GM21447 (cell line): ENCODE measurements at regions not wholly inside any gene's neighbourhood (a gene's known extent, or its start where the extent isn't known, plus 50 kb on each side); places are given as distances from the start of the nearest gene placed in this dataset.

Experiments
- ATAC-seq: cut with Tn5 transposase; IDR thresholded peaks from one replicate; pipeline ENCODE4 v1.9.1; 2021; ENCODE audit not compliant: unreplicated experiment

DNA sequence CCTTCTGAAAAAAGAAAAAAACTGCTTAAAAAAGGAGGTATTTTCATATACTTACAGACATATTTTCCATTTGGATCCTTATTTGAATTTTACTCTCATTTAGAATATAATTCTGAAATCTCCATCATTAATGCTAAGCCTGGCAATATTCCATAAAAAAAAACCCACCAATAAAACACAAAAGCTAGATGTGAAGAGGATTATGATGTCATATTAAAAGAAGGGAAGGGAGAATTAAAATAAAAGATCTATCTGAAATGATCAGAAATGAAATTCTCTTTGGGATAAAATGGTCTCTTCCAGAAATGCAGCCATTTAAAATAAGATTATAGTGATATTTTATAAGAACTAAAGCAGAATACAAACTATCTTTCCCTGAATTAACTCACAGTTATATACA lies 206.7 kb upstream of the CAMK1G start:
- no peak for ATAC-seq

DNA sequence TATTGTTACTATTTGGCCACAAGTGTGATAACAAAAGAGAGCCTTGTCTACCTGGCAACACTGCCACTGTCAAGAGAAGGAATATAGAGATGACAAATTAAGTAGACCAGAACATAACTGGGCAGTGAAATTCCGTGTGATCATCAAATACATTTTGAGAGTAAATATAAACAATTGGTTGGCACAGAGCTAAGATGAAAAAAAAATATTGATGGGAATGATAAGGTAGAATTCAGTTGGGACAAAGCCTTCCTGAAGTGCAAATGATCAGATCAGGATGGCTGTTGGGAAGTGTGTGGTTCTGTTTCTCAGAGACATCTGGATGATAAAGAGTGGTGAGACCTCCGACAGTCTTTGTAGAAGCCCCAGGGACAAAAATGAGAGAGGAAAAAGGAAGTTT lies 205.5 kb upstream of the CAMK1G start:
- ATAC-seq, result no peak

DNA sequence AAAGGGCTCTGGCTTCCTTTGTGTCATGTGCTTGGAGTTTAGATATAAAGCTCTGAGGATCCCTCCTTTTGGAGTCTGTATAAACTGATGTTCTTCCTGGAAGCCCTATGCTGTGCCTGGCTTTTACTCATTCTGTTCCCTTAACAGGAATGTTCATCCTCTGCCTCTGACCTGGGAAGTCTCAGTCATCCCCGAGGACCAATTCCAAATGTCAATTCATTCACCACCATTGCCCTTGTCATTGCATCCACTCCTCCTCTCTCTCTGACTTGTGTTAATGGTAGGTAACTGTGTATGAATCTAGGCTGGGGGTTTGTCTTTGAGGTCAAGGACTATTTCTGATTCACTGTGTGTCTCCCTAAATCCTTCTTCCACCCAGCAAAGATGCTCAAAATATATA lies 204.2 kb upstream of the CAMK1G start:
- no peak for ATAC-seq

DNA sequence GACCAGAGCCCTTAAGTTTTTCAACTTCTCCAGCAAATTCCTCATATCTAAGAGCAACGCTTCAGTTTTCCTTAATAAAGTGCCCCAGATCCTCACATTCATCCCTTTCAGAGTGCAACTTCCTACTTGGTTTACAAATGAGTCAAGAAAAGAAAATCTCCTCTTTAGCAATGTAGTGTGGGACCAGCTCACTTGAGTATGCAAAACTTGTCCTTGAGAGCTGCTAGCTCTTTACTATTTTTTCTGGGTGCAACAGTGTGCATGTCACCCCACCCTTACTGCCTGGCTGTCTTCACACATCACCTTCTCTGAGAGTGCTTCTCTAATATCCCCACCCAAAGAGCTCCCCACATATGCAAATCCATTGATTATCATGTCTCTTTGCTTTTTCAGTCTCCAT lies 203.1 kb upstream of the CAMK1G start:
- no peak for ATAC-seq

DNA sequence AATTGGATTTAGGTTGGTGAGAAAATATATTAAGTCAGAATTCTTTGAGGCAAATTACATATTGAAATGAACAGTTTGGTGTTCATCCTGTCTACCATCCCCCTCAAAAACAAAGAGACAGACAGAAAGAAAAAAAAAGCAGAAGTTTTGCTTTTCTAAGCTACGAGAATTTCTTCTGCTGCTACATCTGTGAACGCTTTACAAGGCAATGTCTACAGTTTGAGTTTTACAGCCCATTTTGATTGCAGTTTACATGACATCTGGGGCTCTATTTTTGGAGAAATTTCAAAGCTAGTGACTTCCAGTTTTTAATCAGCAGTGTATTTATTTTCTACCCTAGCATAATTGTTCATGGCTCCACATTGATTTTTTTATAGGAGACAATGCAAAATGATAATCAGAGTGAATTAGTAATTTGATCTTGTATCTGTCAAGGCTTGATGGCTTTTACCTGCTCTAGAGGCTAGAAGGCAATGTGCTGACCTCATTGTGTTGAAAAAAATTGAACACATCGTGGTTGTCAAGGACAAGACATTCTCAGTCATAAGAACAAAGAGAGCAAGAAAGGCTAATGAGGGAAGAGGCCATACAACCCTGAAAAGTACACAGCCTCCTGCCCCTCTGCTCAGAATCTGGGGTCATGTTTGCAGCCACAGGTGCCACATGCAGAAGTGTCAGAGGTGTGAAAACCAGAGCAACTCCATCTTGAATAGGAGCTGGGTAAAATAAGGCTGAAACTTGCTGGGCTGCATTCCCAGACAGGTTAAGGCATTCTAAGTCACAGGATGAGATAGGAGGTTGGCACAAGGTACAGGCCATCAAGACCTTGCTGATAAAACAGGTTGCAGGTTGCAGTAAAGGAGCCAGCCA lies 201.0 kb upstream of the CAMK1G start:
- ATAC-seq, result no peak

DNA sequence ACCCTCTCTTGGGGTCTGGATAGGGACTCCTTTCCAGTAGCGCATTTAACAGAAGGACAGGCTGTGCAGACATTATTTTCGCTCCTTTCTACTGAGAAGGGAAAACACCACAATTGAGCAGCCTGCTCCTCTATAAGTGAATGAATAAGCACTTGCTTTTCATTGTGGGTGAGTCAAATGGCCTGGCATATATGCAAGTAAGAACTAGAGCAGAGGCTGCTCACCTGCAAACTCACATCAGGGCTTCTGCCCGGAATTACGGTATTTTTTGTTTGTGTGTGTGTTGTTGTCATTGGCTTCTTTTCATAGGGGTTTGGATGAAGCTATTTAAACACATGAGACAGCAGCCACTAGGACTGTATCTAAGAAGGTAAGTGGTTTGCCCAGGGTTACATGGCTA lies 200.1 kb upstream of the CAMK1G start:
- no peak for ATAC-seq

DNA sequence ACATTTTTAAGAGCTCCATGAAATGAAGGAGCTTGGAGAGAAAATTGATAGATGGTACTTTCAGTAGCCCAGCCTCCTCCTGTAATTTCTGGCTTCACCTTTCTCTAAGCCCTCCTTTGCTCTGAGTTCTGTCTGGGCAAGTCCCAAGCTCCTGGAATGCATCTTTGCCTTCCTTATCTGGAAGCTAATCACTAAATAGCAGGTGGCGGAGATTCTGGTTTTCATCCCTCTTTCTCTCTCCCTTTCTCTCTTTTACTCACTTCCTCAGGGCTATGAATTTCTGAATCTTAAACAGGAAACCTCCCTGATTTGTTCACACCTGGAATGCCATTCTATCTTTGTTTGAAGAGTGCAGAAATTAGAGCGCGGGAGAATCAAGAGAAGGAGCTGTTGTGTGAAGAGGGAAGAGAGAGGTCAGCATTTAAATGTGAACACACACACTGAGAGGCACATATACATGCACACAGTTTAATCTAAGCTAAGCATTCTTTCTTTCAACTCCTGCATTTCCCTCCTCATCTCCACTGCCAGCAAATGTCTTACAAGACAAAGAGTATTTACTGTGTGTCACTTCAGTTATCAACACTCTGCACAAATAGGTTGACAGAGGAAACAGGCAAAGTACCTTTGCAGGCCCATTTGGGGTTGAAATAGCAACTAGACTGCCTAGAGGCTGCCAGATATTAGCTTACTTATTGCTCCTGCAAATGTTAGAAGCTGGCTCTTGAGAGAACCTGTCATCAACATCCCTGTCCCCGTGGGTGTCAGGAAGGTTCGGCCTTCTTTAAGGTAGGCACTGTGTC lies 199.4 kb upstream of the CAMK1G start:
- no peak for ATAC-seq

DNA sequence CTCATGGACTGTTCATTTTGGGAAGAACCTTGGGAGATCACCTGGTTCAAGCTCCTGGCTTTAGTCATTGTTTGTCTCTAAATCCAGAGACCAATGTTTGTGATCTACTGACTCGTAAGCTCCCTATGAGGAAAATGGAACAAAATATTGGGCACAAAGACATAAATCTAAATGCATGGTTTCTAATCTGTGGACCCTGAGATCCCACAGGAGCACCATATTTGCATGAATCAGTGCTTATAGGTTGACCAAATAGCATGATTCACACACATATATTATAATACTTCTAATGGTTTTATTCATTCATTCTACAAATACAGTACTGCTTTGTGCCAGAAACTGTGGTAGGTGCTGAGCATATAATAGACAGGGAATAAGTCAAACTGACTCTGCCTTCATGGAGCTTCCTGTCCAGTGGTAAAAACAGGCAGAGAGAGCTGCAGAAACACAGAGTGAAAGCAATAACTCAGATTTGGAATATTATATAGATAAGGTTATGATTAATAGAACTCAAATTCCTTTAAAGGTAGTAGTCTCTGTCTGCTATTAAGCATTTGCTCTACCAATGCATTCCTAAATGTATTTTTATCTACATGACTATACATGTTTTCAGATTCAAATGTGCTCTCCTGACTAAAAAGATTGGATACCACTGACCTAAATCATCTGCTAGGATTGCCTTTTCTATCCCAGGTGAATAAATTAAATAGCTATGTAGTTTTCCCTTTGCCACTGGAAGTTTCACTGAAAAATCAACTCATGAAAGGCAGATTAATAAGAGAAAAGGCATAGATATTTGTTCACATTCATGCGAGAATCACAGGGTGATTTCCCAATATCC lies 198.6 kb upstream of the CAMK1G start:
- no peak for ATAC-seq

DNA sequence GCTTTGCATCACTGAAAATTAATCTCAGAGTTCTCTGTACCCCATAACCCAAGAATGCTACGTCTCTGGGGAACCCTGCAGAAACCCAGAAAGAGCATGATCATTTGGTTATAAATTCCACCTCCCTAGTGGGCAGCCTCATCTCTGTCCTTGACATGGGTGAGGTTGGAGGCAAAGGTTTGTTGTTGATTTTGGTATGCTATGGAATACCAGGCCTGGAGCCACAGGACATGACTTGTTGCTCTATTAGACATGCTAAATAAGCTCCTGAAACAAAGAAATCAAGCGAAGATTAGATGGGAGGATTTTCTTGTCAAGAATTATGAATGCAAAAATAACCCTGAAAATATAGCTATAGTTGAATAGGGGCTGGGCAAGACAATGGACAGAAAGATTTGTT lies 197.4 kb upstream of the CAMK1G start:
- ATAC-seq, result no peak

DNA sequence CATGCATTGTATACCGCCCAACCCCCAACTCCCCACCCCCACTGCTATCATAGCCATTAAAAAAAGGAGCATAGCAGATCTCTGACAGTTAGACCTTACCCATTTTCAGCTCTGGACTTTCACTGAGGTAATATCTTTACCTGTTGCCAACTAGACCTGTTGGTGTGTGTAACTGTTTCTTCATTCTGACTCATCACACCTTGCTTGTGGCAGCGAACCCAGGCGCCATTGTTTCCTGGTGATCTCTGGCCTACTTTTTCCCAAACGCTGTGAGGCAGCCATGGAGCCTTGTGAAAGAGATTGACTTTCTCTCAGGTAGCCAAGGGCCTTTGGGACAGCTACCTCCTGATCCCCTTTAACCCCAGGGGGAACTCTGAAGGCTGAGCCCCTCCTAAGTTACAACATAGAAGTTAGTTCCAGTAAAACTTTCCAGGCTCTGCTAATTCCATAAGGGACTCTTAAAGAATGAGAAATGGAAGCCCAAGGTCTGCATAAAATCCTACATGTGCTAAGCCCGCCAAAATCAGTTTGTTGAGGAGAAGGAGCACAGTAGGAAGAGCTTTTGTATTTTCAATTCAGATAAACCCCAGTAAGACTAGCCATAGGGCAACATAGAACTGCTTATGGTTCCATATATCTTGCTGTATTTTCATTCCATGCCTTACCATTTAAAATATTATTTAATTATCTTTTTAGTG lies 196.1 kb upstream of the CAMK1G start:
- no peak for ATAC-seq

DNA sequence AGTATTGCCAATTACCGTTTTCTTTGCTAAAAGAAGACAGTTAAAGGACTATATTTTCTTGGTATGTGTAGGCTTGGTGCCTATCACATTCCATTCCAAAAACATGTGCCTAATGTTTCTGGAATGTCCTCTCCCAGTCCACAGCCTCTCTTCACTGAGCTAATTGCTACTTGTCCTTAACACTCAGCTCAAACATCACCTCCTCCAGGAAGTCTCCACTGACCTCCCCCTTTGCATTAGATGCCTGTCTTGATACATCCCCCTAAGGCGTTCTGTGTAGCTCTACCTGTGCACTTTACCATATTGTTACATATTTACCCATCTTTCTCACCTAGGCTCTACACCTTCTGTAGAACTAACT lies 195.6 kb upstream of the CAMK1G start:
- no peak for ATAC-seq

DNA sequence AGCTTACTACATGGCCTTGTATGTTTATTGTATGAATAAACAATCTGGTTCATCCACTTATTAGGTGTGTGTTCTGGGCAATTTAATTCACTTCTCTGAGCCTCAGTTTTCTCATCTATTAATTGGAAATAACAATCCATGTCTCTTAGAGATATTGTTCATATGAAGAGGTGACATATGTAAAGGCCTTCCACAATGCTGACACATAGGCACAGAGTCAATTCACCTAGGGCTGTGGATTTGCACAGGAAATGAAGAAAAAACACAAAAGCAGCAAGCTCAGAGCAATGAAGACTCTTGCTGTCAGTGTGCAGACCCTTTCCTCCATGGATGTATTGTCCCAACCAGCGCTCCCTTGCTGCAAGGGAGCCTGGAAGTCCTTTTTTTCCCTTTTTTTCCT lies 195.2 kb upstream of the CAMK1G start:
- ATAC-seq, result no peak

DNA sequence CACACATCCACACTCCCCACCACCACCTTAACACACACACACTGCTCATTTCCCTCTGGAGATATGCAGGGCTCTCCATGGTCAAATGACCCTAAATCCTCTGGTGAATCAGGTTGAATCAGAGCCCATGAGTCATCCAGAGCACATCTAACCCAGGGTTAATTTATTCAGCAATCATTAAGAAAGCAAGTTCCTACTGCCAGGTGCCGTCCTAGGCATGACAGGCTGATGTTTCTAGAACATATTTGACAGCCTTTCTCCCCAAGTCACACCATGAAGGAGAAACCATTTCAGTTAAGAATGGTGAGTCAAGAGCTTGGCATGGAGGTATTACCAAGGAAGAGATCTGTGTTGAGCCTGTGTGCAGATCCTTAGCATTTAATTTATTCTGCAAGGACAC lies 194.3 kb upstream of the CAMK1G start:
- ATAC-seq, result no peak

DNA sequence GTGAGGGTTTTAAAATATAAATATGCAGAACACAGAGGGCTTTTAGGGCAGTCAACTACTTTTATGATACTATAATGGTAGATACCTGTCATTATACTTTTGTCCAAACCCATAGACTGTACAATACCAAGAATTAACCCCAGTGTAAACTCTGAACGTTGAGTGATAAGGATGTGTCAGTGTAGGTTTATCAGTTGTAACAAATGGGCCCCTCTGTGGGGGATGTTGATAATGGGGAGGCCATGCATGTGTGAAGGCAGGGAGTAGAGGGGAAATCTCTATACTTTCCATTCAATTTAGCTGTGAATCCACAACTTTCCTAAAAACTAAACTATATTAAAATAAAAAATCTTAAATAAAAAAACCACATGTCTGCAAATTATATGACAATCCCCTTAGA lies 193.5 kb upstream of the CAMK1G start:
- ATAC-seq, result no peak

DNA sequence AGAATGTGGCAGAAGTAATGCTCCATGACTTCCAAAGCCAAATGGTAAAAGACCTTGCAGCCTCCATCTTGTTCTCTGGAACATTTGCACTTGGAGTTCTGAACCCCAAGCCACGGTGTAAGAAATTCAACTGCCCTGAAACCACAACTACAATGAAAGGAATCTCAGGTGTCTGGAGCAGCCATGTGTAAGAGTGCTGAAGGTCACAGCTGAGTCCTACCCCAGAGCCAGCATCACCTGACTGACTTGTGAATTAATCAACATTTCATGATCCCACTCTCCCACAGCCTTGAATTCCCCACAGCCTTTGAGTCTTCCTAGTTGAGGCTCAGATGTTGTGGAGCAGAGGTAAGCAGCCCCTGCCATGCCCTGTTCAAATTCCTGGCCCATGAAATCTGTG lies 192.8 kb upstream of the CAMK1G start:
- ATAC-seq, result no peak

DNA sequence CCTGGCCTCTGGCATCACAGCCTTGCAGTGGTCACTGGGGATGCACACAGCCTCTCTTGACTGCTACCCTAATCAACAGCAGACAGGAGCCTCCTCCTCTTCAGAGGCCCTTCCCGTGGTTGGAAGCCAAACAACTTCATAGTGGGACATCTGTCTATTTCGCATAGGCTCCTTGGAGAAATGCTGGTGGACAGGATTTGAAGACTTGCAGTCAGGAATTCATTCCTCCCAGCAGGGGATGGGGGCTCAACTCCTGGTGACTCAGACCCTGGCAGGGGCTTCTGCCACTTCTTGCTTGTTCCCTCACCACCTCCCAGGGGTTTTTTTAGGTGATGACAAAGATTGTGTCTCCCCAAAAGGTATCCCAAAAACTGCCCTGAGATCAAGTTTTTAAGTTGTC lies 191.7 kb upstream of the CAMK1G start:
- ATAC-seq, result no peak

DNA sequence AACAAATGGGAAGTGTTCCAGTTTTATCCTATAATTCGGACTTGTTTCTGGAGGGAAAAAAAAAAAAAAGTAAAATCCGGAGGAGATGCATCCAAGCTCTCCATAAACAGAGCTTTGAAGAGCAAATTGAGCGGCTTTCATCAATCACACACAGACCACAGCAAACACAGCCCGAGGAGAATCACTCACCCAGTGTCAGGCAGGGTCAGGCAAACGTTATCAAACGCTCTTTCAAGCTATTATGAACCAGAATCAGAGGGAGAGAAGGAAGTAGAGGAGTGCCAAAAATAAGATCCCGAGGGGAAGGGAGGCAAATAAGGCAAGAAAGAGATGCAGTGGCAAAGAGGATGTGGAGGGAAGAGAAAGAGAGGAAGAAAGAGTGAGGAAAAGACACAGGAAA lies 188.3 kb upstream of the CAMK1G start:
- no peak for ATAC-seq

DNA sequence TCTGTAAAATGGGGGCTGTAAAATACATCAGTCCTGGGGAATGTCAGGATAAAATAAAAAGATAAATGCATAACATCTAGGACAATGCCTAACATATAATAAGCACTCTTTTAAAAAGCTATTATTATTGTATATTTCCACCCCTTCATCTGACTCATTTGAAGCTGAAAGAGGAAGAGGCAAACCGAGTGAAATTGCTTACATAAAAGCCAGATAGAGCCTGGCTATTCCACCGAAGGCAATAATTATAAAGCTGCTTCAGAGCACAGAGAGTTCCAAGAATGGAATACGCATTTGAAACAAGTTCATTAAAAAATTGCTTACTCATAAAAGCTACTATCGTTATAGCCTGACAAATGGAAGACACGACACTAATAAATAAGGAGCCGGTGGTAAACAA lies 186.1 kb upstream of the CAMK1G start:
- ATAC-seq, result no peak

DNA sequence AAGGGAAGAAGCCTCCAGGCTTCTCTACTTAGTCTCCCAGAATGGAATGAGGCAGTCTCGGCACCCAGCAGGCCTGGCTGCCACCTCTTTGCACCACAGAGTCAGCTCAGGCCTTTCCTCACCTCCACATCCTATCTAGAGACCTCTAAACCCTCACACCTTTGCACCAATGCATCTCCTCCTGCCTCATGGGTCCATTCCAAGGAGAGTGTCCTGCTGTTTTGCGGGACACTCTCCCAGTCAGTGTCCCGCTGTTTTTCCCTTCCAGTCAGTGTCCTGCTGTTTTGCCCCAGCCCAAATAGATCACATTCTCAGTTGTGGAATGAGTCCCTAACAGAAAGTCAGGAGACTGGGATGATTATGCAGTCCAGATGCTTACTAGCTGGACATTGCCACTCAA lies 185.6 kb upstream of the CAMK1G start:
- no peak for ATAC-seq

DNA sequence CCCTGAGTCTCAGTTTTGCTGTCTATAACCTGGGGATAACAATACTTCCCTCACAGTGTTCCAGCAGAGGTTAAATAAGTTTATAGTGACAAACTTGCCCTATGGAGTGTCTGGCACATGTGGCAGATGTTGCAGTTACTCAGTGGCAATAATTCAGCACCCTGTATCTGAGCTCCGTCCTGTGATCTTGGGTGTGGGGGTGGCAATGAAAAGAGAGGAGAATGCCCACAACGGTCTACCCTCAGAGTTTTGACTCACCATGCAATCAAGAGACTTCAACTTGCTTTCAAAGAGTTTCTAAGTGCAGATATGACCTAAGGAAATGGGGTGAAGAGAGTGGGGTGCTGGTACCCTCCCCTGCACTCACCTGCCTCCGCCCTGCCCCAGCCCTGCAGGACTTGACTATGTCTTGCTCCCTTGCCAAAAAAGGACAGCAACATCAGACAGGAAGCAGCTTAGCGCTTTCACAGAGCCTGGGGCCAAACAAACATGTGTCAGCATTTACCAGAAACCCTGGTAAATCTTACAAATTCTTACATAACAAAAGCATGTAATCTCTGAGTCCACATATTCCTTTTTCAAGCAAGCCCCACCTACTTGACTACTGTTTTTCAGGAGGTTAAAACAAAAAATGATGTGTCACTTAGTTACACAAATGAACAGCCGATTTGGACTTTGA lies 185.1 kb upstream of the CAMK1G start:
- ATAC-seq, result no peak
